HEK293T (cell line): ENCODE measurements at regions not wholly inside any gene's neighbourhood (a gene's known extent, or its start where the extent isn't known, plus 50 kb on each side); places are given as distances from the start of the nearest gene placed in this dataset.

ENCODE experiments used
- CTCF ChIA-PET: fragments of 350-600 bp; formaldehyde crosslinking; extraction: SDS; loops from one replicate; lab custom pipeline; 2021; ENCODE audit warnings: antibody characterized with exemption, inconsistent platforms; lab: Yijun Ruan, JAX
- POLR2A ChIA-PET: fragments of 350-600 bp; formaldehyde crosslinking; extraction: SDS; loops from one replicate; lab custom pipeline; 2020; ENCODE audit warnings: antibody characterized with exemption, inconsistent platforms; lab: Yijun Ruan, JAX
- DNase-seq: peaks from one replicate; pipeline ENCODE4 v3.0.0; 2012; ENCODE audit warnings: mixed read lengths; ENCODE audit errors: extremely low spot score
- ARNT ChIP-seq: fragments of 450-650 bp; IDR thresholded peaks from 2 replicates; pipeline ENCODE4 v1.6.1; 2017; ENCODE audit warnings: mild to moderate bottlenecking
- BHLHE40 ChIP-seq: fragments of 450-650 bp; IDR thresholded peaks from 2 replicates; pipeline ENCODE4 v1.6.1; 2016; ENCODE audit warnings: mild to moderate bottlenecking, moderate library complexity, borderline replicate concordance
- CTBP1 ChIP-seq: fragments of 450-650 bp; IDR thresholded peaks from 2 replicates; pipeline ENCODE4 v1.6.1; 2016; ENCODE audit warnings: borderline replicate concordance
- ELF4 ChIP-seq: fragments of 450-650 bp; IDR thresholded peaks from 2 replicates; pipeline ENCODE4 v1.6.1; 2017; ENCODE audit warnings: antibody characterized with exemption
- FOXA1 ChIP-seq: fragments of 450-650 bp; IDR thresholded peaks from 2 replicates; pipeline ENCODE4 v1.6.1; 2016; ENCODE audit warnings: mild to moderate bottlenecking
- FOXK2 ChIP-seq: fragments of 450-650 bp; IDR thresholded peaks from 2 replicates; pipeline ENCODE4 v1.6.1; 2016; ENCODE audit warnings: mild to moderate bottlenecking
- FOXM1 ChIP-seq: fragments of 450-650 bp; IDR thresholded peaks from 2 replicates; pipeline ENCODE4 v1.6.1; 2017; ENCODE audit warnings: mild to moderate bottlenecking, borderline replicate concordance
- HDGF ChIP-seq: fragments of 450-650 bp; IDR thresholded peaks from 2 replicates; pipeline ENCODE4 v1.6.1; 2017; ENCODE audit warnings: antibody characterized with exemption, borderline replicate concordance
- L3MBTL2 ChIP-seq: fragments of 450-650 bp; conservative IDR thresholded peaks from 2 replicates; pipeline ENCODE4 v1.6.1; 2016; ENCODE audit warnings: mild to moderate bottlenecking
- LEF1 ChIP-seq: fragments of 450-650 bp; IDR thresholded peaks from 2 replicates; pipeline ENCODE4 v1.6.1; 2017; ENCODE audit warnings: mild to moderate bottlenecking, borderline replicate concordance
- NFRKB ChIP-seq: fragments of 450-650 bp; IDR thresholded peaks from 2 replicates; pipeline ENCODE4 v1.6.1; 2016; ENCODE audit warnings: mild to moderate bottlenecking, moderate library complexity
- PKNOX1 ChIP-seq: fragments of 450-650 bp; IDR thresholded peaks from 2 replicates; pipeline ENCODE4 v1.6.1; 2016
- SP1 ChIP-seq: fragments of 450-650 bp; IDR thresholded peaks from 2 replicates; pipeline ENCODE4 v1.6.1; 2017
- SUZ12 ChIP-seq: fragments of 450-650 bp; IDR thresholded peaks from 2 replicates; pipeline ENCODE4 v1.6.1; 2016; ENCODE audit warnings: mild to moderate bottlenecking
- TARDBP ChIP-seq: fragments of 450-650 bp; IDR thresholded peaks from 2 replicates; pipeline ENCODE4 v1.6.1; 2016
- ZNF384 ChIP-seq: fragments of 450-650 bp; IDR thresholded peaks from 2 replicates; pipeline ENCODE4 v1.6.1; 2016

- CTCF ChIA-PET = no interaction called here
- TF ChIP-seq LEF1 (no peak), NFRKB (no peak), SUZ12 (no peak), FOXK2 (no peak), ARNT (no peak), HDGF (no peak), L3MBTL2 (no peak), PKNOX1 (no peak), FOXA1 (no peak), ELF4 (no peak), SP1 (no peak), BHLHE40 (no peak), CTBP1 (no peak), FOXM1 (no peak), ZNF384 (no peak), TARDBP (no peak)
- POLR2A ChIA-PET = no interaction called here
- DNase-seq = no peak
These were observed 69.3 kb upstream of the SATB2 start for GRCh38 chr2:199527071-199527470.

DNA sequence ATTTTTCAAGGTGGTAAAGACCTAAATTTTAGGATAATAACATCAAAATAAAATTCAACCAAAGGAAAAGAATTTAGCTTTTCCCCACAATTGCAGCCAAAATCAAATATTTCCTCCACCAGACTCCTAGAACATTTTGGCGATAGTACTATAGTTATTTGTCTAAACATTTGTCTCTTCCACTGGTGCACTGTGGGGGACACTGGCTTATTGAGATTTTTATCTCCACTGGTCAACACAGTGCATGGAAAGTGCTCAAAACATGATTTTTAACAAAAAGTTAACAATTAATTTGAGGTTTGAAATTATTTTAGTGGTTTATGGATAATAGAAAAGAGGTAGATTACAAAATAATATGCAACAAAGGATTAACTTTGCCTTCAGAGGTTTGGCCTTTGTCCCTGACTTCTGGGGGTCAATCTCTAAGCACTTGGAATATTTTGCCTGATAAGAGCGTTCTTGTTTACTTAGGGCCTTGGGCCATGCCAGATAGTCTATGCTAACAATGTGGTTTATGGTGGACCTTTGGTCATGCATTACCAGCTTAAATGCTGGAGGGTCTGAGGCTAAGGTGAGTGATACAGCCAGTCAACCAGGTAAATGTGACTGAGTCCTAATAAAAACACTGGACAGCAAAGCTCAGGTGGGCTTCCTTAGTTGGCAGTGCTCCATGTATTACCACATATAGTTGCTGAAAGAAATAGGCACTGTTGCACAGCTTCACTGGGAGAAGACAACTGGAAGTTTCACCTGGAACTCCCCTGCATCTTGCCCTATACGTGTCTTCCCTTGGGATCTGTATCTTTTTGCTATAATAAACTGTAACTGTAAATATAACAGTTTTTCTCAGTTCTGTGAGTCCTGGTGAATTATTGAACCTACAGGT, 67.2 kb upstream of the SATB2 start:
- CTCF ChIA-PET = no interaction called here
- POLR2A ChIA-PET = no interaction called here
- TF ChIP-seq L3MBTL2 (no peak), FOXM1 (no peak), BHLHE40 (no peak), SP1 (no peak), PKNOX1 (no peak), SUZ12 (no peak), ZNF384 (no peak), FOXK2 (no peak), LEF1 (no peak), ARNT (no peak), CTBP1 (no peak), HDGF (no peak)
- DNase-seq = no peak

GRCh38 chr2:199509403-199509802, 51.7 kb upstream of the SATB2 start:
- TF ChIP-seq NFRKB (no peak), ZNF384 (no peak), SUZ12 (no peak), BHLHE40 (no peak), TARDBP (no peak), HDGF (no peak), CTBP1 (no peak), ARNT (no peak), ELF4 (no peak), FOXM1 (no peak), FOXA1 (no peak), L3MBTL2 (no peak), SP1 (no peak), LEF1 (no peak), FOXK2 (no peak), PKNOX1 (no peak)
- ChIA-PET CTCF (interaction anchor here (0.5 to 1.2 kb wide), 2 partner anchors 21 to 72 kb away, joined by 3 read pairs; no protein-coding TSS in a partner anchor), POLR2A (no interaction called here)
- DNase-seq = no peak
